ENCODE measurements at regions not wholly inside any gene's neighbourhood (a gene's known extent, or its start where the extent isn't known, plus 50 kb on each side); places are given as distances from the start of the nearest gene placed in this dataset.

DNA sequence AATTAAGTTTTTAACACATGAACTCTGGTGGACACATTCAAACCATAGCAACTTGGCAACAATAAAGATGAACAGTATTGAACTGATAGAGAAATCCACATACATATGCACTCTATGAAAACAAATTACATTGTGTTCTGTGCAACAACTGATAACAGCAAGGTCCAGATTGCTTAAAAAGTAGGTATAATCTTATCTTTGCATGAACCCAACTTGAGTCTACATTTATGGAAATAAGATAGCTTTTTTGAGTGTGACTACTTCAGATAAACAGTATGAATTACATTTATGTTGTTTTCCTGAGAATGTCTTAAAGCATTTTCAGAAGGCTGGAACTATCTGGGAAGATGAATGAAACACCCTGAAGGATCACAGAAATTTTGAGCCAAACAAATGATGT lies 212.6 kb upstream of the GK2 start:
- intact Hi-C loops (cut with micrococcal nuclease; ENCODE audit: unreplicated experiment), result no loop called here
- POLR2A ChIA-PET (ENCODE audit: low non-redundant PET), result no interaction called here
- Histone ChIP-seq H3K27ac (ENCODE audit: low read depth, low read length, poor library complexity, severe bottlenecking) (no peak overlapping the region), H3K36me3 (ENCODE audit: insufficient read depth, low read length, poor library complexity, severe bottlenecking) (no peaks in the 10 kb centered on the region), H3K4me1 (ENCODE audit: insufficient read depth, low read length, poor library complexity, severe bottlenecking) (no peaks in the 10 kb centered on the region), H3K27me3 (replicated peaks; ENCODE audit: insufficient read depth, low read depth, low read length, poor library complexity) (no peaks in the 10 kb centered on the region), H3K9me3 (ENCODE audit: low read depth, low read length, poor library complexity, severe bottlenecking) (no peaks in the 10 kb centered on the region), H3K4me3 (ENCODE audit: low read depth, low read length, poor library complexity, severe bottlenecking) (no peak overlapping the region)
- CTCF ChIA-PET, result no interaction called here
- no peak for DNase-seq (ENCODE audit: low spot score)
- TF ChIP-seq, protein P1, sequence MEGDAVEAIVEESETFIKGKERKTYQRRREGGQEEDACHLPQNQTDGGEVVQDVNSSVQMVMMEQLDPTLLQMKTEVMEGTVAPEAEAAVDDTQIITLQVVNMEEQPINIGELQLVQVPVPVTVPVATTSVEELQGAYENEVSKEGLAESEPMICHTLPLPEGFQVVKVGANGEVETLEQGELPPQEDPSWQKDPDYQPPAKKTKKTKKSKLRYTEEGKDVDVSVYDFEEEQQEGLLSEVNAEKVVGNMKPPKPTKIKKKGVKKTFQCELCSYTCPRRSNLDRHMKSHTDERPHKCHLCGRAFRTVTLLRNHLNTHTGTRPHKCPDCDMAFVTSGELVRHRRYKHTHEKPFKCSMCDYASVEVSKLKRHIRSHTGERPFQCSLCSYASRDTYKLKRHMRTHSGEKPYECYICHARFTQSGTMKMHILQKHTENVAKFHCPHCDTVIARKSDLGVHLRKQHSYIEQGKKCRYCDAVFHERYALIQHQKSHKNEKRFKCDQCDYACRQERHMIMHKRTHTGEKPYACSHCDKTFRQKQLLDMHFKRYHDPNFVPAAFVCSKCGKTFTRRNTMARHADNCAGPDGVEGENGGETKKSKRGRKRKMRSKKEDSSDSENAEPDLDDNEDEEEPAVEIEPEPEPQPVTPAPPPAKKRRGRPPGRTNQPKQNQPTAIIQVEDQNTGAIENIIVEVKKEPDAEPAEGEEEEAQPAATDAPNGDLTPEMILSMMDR (conservative IDR thresholded peaks at IDR 0.05; ENCODE audit: low read depth, low read length), result no peak
- no peak for TF ChIP-seq EZH2 (IDR thresholded peaks at IDR 0.05; ENCODE audit: borderline replicate concordance, low read depth, low read length, poor library complexity, severe bottlenecking)
- no TSS peak for BruUV-seq (replicated peaks)

DNA sequence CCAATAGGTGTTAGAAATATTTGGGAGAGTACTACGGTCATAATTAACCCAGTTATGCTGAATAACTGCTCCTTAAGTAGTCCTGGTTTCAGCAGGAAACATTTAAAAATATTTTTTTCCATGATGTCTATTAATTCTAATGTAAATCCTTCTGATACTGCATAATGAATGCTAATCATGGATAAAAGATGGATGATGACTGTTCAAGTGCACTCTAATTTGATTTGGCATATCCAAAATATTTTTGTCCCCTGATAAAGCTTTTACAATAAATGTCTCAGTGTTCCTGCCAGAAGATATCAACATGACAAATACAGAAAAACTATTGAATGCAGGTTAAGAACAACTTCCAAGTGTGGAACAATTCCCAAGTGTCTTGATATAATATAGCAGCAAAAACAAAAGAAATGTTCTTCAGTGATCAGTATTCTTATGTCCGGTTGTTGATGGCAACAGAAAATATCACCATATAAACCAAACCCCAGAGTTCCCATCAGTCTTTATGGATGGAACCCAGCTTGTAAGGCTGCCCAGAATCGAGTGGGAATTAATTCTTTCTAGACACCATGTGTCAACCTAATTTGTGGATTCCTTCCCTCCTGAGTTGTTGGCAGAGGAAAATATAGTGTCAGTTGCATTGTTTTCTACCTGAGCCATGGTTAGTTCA lies 205.4 kb upstream of the GK2 start:
- no peak for TF ChIP-seq EZH2 (IDR thresholded peaks at IDR 0.05; ENCODE audit: borderline replicate concordance, low read depth, low read length, poor library complexity, severe bottlenecking)
- TF ChIP-seq, protein P1 (conservative IDR thresholded peaks at IDR 0.05; ENCODE audit: low read depth, low read length), result no peak
- ChIA-PET CTCF (no interaction called here), POLR2A (ENCODE audit: low non-redundant PET) (no interaction called here)

DNA sequence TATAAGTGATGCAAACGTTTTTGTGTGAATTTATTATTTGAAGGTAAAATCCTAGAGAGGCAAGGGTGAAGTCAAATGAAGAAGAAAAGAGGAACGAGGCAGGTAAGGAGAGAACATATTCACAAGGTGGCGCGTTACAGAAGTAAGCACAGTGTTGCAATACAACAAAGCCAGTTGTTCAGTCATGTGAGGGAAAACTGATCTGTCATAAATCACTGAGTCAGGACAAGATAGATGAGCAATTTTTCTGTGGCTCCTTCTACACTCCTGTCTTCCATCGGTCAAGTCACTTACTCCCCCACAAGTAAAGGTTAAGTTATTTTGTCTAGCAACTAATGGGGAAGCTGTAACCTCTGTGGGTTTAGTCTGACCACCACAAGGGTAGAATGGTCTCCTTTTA lies 203.0 kb upstream of the GK2 start:
- intact Hi-C loops (cut with micrococcal nuclease; ENCODE audit: unreplicated experiment), result no loop called here
- DNase-seq (ENCODE audit: low spot score), result no peak
- CTCF ChIA-PET, result no interaction called here
- POLR2A ChIA-PET (ENCODE audit: low non-redundant PET), result no interaction called here
- H3K27me3 ChIP-seq (replicated peaks; ENCODE audit: insufficient read depth, low read depth, low read length, poor library complexity), result no peaks in the 10 kb centered on the region
- no peaks in the 10 kb centered on the region for H3K36me3 ChIP-seq (ENCODE audit: insufficient read depth, low read length, poor library complexity, severe bottlenecking)
- TF ChIP-seq, protein P1 (conservative IDR thresholded peaks at IDR 0.05; ENCODE audit: low read depth, low read length), result no peak
- no peak for TF ChIP-seq EZH2 (IDR thresholded peaks at IDR 0.05; ENCODE audit: borderline replicate concordance, low read depth, low read length, poor library complexity, severe bottlenecking)
- no peak overlapping the region for H3K4me3 ChIP-seq (ENCODE audit: low read depth, low read length, poor library complexity, severe bottlenecking)
- H3K9me3 ChIP-seq (ENCODE audit: low read depth, low read length, poor library complexity, severe bottlenecking), result no peaks in the 10 kb centered on the region
- BruUV-seq (replicated peaks), result no TSS peak
- H3K4me1 ChIP-seq (ENCODE audit: insufficient read depth, low read length, poor library complexity, severe bottlenecking), result no peaks in the 10 kb centered on the region
- H3K27ac ChIP-seq (ENCODE audit: low read depth, low read length, poor library complexity, severe bottlenecking), result no peak overlapping the region

More for the DNA sequence above, 205.4 kb upstream of the GK2 start:
- Histone ChIP-seq H3K4me1 (ENCODE audit: insufficient read depth, low read length, poor library complexity, severe bottlenecking) (no peaks in the 10 kb centered on the region), H3K9me3 (ENCODE audit: low read depth, low read length, poor library complexity, severe bottlenecking) (no peaks in the 10 kb centered on the region), H3K4me3 (ENCODE audit: low read depth, low read length, poor library complexity, severe bottlenecking) (no peak overlapping the region), H3K36me3 (ENCODE audit: insufficient read depth, low read length, poor library complexity, severe bottlenecking) (no peaks in the 10 kb centered on the region), H3K27ac (ENCODE audit: low read depth, low read length, poor library complexity, severe bottlenecking) (no peak overlapping the region), H3K27me3 (replicated peaks; ENCODE audit: insufficient read depth, low read depth, low read length, poor library complexity) (no peaks in the 10 kb centered on the region)
- no peak for DNase-seq (ENCODE audit: low spot score)
- no TSS peak for BruUV-seq (replicated peaks)
- intact Hi-C loops (cut with micrococcal nuclease; ENCODE audit: unreplicated experiment), result no loop called here

All from A673 (cell line).